Suppressor macrophage treated with lipopolysaccharide for 4 hours (primary cell): ENCODE measurements at regions not wholly inside any gene's neighbourhood (a gene's known extent, or its start where the extent isn't known, plus 50 kb on each side); places are given as distances from the start of the nearest gene placed in this dataset.

Experiments used
- DNase-seq: peaks from one replicate; pipeline ENCODE4 v3.0.0-alpha.2; 2020

- DNase-seq, result no peak
Observed at GRCh38 chr6:137933696-137934095, 66.6 kb downstream of the TNFAIP3 start.

GRCh38 chr6:137936798-137937197, 69.7 kb downstream of the TNFAIP3 start:
- DNase-seq, result no peak

GRCh38 chr6:137937834-137938233, 70.8 kb downstream of the TNFAIP3 start:
- DNase-seq, result peak; percentile 35

- DNase-seq, result no peak
Observed at GRCh38 chr6:137938770-137939379, 71.8 kb downstream of the TNFAIP3 start.

GRCh38 chr6:137941995-137942394, 74.9 kb downstream of the TNFAIP3 start:
- peak; percentile 63 for DNase-seq

- no peak for DNase-seq
Observed at GRCh38 chr6:137942736-137943135, 75.7 kb downstream of the TNFAIP3 start.

- peak; percentile 81 for DNase-seq
Observed at GRCh38 chr6:137944381-137944780, 77.3 kb downstream of the TNFAIP3 start.

GRCh38 chr6:137944793-137945498, 77.9 kb downstream of the TNFAIP3 start:
- DNase-seq, result peak; percentile 64

- DNase-seq, result no peak
Observed at GRCh38 chr6:137949686-137950390, 82.8 kb downstream of the TNFAIP3 start.

GRCh38 chr6:137950581-137950980, 83.5 kb downstream of the TNFAIP3 start:
- DNase-seq, result no peak

- DNase-seq, result peak; percentile 76
Observed at GRCh38 chr6:137951064-137951597, 84.1 kb downstream of the TNFAIP3 start.

GRCh38 chr6:137952247-137952646, 85.2 kb downstream of the TNFAIP3 start:
- no peak for DNase-seq

GRCh38 chr6:137953761-137954160, 86.7 kb downstream of the TNFAIP3 start:
- no peak for DNase-seq

GRCh38 chr6:137954253-137954652, 87.2 kb downstream of the TNFAIP3 start:
- no peak for DNase-seq

GRCh38 chr6:137956098-137956488, 89.0 kb downstream of the TNFAIP3 start:
- DNase-seq, result no peak

GRCh38 chr6:137957471-137957870, 90.4 kb downstream of the TNFAIP3 start:
- peak; percentile 72 for DNase-seq

GRCh38 chr6:137958811-137959565, 91.9 kb downstream of the TNFAIP3 start:
- DNase-seq, result peak; percentile 93

GRCh38 chr6:137962725-137963124, 95.7 kb downstream of the TNFAIP3 start:
- no peak for DNase-seq

GRCh38 chr6:137964876-137965275, 97.8 kb downstream of the TNFAIP3 start:
- DNase-seq, result no peak

- DNase-seq, result peak; percentile 79
Observed at GRCh38 chr6:137967689-137968454, 100.8 kb downstream of the TNFAIP3 start.

- DNase-seq, result no peak
Observed at GRCh38 chr6:137968455-137968804, 101.4 kb downstream of the TNFAIP3 start.

GRCh38 chr6:137968901-137969300, 101.8 kb downstream of the TNFAIP3 start:
- no peak for DNase-seq
